ENCODE measurements at regions not wholly inside any gene's neighbourhood (a gene's known extent, or its start where the extent isn't known, plus 50 kb on each side); places are given as distances from the start of the nearest gene placed in this dataset.

- TF ChIP-seq ZNF792 (CRISPR knock-in tag; IDR thresholded peaks at IDR 0.05) (no peak), ETV6 (CRISPR knock-in tag; conservative IDR thresholded peaks at IDR 0.05) (no peak)
Measured at GRCh38 chr5:124259017-124259416, 487.4 kb downstream of the ZNF608 start.
